GM10248 (cell line): ENCODE measurements at regions not wholly inside any gene's neighbourhood (a gene's known extent, or its start where the extent isn't known, plus 50 kb on each side); places are given as distances from the start of the nearest gene placed in this dataset.

Source experiments
- CTCF ChIA-PET: fragments of 300-600 bp; sonication (Branson Sonifier 250); formaldehyde crosslinking; extraction: SDS; loops from one replicate; lab custom pipeline; 2021; ENCODE audit warnings: antibody characterized with exemption; lab: Yijun Ruan, JAX
- POLR2A ChIA-PET: fragments of 350-650 bp; sonication (Branson Sonifier 250); formaldehyde crosslinking; extraction: SDS; loops from one replicate; lab custom pipeline; 2020; ENCODE audit warnings: antibody characterized with exemption; lab: Yijun Ruan, JAX
- DNase-seq: peaks from one replicate; pipeline ENCODE4 v3.0.0; 2012; ENCODE audit errors: extremely low spot score
- TF ChIP-seq, protein P1 (sequence below): IDR thresholded peaks from 2 replicates; pipeline ENCODE4 v1.5.1; 2012; ENCODE audit warnings: mild to moderate bottlenecking, low read depth; ENCODE audit errors: extremely low read depth, missing control alignments, control extremely low read depth

- POLR2A ChIA-PET = no interaction called here
- TF ChIP-seq, protein P1, sequence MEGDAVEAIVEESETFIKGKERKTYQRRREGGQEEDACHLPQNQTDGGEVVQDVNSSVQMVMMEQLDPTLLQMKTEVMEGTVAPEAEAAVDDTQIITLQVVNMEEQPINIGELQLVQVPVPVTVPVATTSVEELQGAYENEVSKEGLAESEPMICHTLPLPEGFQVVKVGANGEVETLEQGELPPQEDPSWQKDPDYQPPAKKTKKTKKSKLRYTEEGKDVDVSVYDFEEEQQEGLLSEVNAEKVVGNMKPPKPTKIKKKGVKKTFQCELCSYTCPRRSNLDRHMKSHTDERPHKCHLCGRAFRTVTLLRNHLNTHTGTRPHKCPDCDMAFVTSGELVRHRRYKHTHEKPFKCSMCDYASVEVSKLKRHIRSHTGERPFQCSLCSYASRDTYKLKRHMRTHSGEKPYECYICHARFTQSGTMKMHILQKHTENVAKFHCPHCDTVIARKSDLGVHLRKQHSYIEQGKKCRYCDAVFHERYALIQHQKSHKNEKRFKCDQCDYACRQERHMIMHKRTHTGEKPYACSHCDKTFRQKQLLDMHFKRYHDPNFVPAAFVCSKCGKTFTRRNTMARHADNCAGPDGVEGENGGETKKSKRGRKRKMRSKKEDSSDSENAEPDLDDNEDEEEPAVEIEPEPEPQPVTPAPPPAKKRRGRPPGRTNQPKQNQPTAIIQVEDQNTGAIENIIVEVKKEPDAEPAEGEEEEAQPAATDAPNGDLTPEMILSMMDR = no peak
- CTCF ChIA-PET = no interaction called here
- peak; percentile 80 for DNase-seq
Observed at GRCh38 chr21:43290421-43291346, 121.9 kb downstream of the CRYAA start.

DNA sequence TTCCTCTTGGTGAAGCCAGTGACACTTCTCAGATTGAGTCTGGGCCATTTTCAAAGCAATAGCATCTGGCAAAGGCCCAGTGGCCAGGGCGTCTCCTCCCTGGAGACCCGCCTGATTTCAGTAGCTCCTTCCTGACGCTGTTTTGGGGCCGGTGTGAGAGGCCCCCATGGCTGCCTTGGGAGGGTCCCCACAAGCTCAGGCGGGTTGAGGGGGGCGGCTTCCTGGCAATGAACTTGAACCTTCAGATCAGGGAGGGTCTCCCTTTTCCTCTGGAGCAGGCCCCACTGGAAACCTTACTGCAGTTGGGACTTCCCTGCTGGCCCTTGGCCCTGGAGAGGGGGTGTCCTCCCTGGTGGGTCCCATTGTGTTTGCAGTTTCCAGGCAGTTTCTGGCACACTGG, 121.2 kb downstream of the CRYAA start:
- POLR2A ChIA-PET = no interaction called here
- CTCF ChIA-PET = no interaction called here
- DNase-seq = no peak
- TF ChIP-seq, protein P1 = no peak

DNA sequence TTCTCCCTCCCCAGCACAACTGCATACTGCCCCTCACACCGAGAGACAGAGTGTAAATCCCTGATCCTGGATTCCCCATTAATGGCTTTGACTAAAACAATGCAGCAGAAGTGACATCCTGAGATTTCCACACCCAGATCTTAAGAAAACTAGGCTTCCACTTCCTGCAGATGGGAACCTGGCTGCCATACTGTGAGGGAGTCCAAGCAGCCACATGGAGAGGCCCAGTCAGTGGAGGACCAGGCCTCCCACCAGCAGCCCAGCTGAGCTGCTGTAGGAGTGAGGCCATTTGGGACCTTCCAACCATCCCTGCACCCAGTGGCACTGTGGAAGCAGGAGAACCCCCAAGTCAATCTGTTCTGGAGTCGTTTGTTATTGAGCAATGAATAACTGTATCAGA, 120.6 kb downstream of the CRYAA start:
- POLR2A ChIA-PET = no interaction called here
- TF ChIP-seq, protein P1 = no peak
- no peak for DNase-seq
- CTCF ChIA-PET = no interaction called here

- POLR2A ChIA-PET = no interaction called here
- TF ChIP-seq, protein P1 = no peak
- CTCF ChIA-PET = no interaction called here
- DNase-seq = no peak
Observed at GRCh38 chr21:43287795-43288755, 119.3 kb downstream of the CRYAA start.

- ChIA-PET CTCF (no interaction called here), POLR2A (no interaction called here)
- TF ChIP-seq, protein P1 = no peak
- DNase-seq = no peak
Observed at GRCh38 chr21:43287111-43287760, 118.4 kb downstream of the CRYAA start.

GRCh38 chr21:43286196-43286595, 117.4 kb downstream of the CRYAA start:
- DNase-seq = no peak
- ChIA-PET CTCF (no interaction called here), POLR2A (no interaction called here)
- TF ChIP-seq, protein P1 = no peak
